ENCODE measurements at regions not wholly inside any gene's neighbourhood (a gene's known extent, or its start where the extent isn't known, plus 50 kb on each side); places are given as distances from the start of the nearest gene placed in this dataset.
"Not testable (repeated sequence)": the region's sequence is repeated elsewhere in the genome, so short reads cannot be mapped to it uniquely, and the experiment has no call there.

GRCh38 chr6:134447423-134447822 is 129.5 kb upstream of the SGK1 start:
- DNase-seq: no peak

- DNase-seq: no peak
Measured at GRCh38 chr6:134446896-134447295, 129.0 kb upstream of the SGK1 start.

DNA sequence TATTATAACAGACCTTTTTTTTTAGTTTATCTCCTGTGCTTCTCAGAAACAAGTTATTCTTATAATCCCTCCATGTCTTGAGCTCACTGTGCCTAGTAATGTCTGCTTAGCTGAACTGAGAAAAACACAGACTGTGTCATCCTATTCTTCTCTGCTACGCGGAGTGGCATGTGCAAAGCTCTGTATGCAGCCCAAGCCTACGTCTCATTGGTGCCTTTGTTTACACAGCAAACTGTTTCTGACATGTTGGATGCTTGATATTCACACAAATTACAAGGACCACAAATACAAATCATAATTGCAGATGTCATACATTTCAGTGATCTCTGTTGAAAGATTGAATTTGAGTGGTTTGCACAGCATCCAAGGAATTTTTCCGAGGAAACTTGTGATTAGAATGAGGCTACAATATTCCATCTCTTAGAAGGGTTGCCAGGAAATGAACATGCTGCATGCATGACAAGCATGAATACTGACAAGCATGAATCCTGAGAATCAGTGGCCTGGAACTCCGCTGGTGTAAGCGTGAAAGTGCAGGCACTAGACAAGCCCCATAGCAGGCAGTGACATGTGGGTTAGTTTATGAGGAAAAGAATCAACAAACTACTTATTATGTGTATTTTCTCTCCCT is 128.4 kb upstream of the SGK1 start:
- DNase-seq: no peak

DNA sequence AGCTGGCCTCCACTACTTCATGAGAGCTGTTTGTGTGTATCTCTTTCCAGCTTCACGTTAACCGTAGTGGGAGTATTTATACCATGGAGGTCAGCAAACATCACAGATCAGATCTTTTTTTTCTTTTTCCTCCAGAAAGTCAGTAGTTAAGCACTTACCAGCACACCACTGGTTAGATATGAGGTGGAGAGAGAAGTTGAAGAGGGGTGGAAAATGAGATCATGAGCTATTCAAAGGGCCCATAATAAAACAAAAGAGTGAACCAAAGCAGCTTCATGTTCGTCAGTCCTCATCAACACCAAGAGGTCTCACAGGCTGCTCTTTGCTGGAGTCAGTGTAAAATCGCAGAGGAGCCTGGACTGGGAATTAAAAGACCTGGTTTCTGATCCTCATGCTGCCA is 125.1 kb upstream of the SGK1 start:
- DNase-seq: no peak

GRCh38 chr6:134442073-134442472 is 124.2 kb upstream of the SGK1 start:
- no peak for DNase-seq

GRCh38 chr6:134438837-134439236 is 120.9 kb upstream of the SGK1 start:
- DNase-seq: no peak

DNA sequence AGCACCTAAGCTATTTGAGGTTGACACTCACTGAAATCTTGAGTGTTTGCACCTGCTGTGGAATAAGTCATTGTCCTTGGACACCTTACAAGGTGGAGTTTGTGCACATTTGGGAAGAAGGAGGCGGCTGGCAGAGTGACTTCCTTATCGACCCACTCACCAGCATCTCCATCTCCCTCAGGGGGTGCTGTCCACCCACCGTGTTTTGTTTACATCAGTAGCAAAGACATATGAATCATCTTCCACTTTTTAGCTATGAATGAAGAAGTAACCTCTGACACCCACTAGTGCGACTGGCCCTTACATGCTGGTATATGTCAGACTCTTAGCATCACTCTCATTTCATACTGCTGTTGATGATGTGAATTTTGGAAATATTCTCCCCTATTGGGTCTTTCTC is 119.5 kb upstream of the SGK1 start:
- DNase-seq: peak; percentile 25 to 43

GRCh38 chr6:134436950-134437349 is 119.0 kb upstream of the SGK1 start:
- DNase-seq: no peak

GRCh38 chr6:134436281-134436815 is 118.4 kb upstream of the SGK1 start:
- peak; percentile 69 to 79 for DNase-seq

GRCh38 chr6:134435814-134436280 is 117.9 kb upstream of the SGK1 start:
- no peak for DNase-seq

GRCh38 chr6:134434019-134434942 is 116.4 kb upstream of the SGK1 start:
- DNase-seq: no peak

DNA sequence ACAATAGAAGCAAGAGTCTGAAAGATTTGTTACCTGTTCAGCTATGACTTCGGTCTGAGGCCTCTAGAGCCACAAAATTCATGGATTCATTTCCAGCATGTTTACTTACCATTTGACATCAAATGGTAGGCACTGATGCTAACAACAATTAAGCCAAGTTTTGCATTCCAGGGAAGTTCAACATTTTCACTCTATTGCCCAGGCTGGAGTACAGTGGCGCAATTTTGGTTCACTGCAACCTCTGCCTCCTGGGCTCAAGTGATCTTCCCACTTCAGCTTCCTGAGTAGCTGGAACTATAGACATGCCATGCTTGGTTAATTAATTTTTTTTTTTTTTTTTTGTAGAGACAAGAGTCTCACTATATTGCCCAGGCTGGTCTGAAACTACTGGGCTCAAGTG is 114.1 kb upstream of the SGK1 start:
- no peak for DNase-seq

GRCh38 chr6:134431421-134431859 is 113.5 kb upstream of the SGK1 start:
- no peak for DNase-seq

- DNase-seq: no peak
Measured at GRCh38 chr6:134429861-134430380, 112.0 kb upstream of the SGK1 start.

DNA sequence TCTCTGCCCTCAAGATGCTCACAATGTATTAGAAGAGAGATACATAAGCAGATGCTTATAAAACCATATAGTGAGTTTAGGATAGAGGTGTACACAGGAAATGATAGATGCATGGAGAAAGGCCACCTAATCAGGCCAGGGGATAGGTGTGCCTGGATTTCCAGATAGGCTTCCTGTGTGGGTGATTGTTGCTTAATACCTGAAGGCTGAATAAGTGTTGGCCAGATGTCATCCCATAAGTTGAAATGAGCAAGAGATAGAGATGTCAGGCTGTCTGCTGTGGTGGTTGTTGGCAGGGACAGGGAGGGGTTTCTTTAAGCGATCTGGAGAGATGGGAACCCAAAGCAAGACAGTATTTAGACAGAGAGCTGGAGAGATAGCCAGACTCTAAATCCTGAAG is 109.8 kb upstream of the SGK1 start:
- DNase-seq: no peak

GRCh38 chr6:134426623-134427022 is 108.7 kb upstream of the SGK1 start:
- no peak for DNase-seq

DNA sequence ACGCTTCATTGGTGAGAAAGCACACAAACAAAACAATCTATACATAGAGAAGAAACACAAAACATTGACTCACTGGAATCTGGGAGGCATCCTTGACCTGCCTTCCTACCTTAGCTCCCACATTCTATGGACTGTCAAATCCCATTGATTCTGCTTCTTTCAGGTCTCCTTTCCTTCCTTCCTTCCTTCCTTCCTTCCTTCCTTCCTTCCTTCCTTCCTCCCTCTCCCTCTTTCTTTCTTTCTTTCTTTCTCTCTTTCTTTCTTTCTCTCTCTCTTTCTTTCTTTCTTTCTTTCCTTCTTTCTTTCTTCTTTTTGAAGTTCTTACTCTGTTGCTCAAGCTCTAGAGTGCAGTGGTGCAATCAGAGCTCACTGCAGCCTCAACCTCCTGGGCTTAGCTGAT is 108.0 kb upstream of the SGK1 start:
- DNase-seq: not testable (repeated sequence)

DNA sequence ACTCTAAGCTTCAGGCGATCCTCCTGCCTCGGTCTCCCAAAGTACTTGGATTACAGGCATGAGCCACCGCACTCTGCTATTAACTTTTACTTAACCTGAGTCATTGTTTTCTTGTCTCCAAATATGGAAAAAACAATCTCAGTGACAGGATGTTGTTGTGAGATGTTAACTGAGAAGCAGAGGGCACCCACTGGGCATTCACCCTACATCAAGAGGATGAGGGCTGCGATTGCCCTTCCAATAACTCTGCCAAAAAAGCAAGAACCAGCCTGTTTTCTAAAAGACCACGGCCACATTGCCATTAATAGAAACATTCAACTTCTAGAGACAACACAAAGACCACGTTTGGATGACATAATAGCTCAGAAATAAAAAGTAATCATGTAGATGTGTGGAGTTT is 107.6 kb upstream of the SGK1 start:
- no peak for DNase-seq

DNA sequence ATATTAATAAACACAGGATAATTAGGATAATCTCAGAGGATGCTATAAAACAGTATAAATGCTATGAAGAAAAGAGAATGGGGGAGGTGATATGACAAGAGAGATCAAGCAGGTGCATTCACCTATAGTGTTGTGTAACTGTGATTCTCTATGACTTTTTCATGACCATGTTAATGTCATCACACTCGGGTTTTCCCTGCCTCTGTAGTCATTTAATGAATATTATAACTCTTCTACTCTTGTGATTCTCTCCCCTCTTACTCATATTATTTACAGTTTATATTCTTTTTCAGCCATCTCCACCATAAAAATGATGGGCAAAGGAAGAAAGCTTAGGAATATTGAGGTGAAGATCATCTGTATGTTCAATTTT is 106.9 kb upstream of the SGK1 start:
- DNase-seq: no peak

DNA sequence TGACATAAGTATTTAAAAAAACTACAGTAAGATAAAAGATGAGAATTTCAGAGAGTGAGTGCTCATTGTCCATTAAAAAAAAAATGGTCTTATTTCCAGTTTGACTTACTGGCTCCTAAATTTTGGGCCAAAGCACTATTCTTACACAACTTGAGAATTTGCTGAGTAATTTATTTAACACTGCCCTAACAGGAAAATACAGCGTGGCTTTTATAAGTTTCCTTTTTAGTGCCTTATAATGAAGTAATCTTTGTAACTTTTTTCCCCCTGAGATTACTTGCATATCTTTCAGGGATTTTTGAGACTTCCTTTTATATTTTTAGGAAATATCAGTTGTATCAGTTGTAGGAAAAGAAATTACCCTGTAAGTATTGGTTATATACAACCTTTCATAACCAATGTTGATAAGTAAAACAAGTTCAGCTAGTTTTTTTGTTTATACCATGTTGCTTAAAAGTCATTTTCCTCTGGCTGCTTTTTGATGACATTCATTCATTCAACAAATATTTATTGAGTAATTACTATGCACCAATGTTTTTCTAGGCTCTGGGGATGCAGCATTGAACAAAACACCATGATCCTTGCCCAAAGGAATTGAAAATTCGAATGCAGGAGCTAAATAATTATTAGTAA is 106.4 kb upstream of the SGK1 start:
- no peak for DNase-seq

GRCh38 chr6:134422426-134423231 is 104.7 kb upstream of the SGK1 start:
- no peak for DNase-seq

GRCh38 chr6:134421501-134421900 is 103.6 kb upstream of the SGK1 start:
- DNase-seq: no peak
